GM19395 (cell line): ENCODE measurements at regions not wholly inside any gene's neighbourhood (a gene's known extent, or its start where the extent isn't known, plus 50 kb on each side); places are given as distances from the start of the nearest gene placed in this dataset.
"Not testable (repeated sequence)": the region's sequence is repeated elsewhere in the genome, so short reads cannot be mapped to it uniquely, and the experiment has no call there.

Source experiments
- ATAC-seq: cut with Tn5 transposase; IDR thresholded peaks from one replicate; pipeline ENCODE4 v1.9.1; 2021; ENCODE audit warnings: mild to moderate bottlenecking, moderate library complexity; ENCODE audit not compliant: unreplicated experiment

- no peak for ATAC-seq
Measured at GRCh38 chr12:19665121-19665900, 226.0 kb downstream of the AEBP2 start.

GRCh38 chr12:19666070-19666469 is 226.8 kb downstream of the AEBP2 start:
- ATAC-seq = no peak

- ATAC-seq = no peak
Measured at GRCh38 chr12:19669793-19670192, 230.5 kb downstream of the AEBP2 start.

GRCh38 chr12:19671695-19672094 is 232.4 kb downstream of the AEBP2 start:
- no peak for ATAC-seq

- ATAC-seq = no peak
Measured at GRCh38 chr12:19674437-19674836, 235.1 kb downstream of the AEBP2 start.

GRCh38 chr12:19675361-19675760 is 236.1 kb downstream of the AEBP2 start:
- ATAC-seq = peak; percentile 80

GRCh38 chr12:19678501-19678900 is 239.2 kb downstream of the AEBP2 start:
- not testable (repeated sequence) for ATAC-seq

- ATAC-seq = no peak
Measured at GRCh38 chr12:19681007-19681406, 241.7 kb downstream of the AEBP2 start.

GRCh38 chr12:19683178-19683927 is 244.1 kb downstream of the AEBP2 start:
- no peak for ATAC-seq

- ATAC-seq = no peak
Measured at GRCh38 chr12:19687371-19687770, 248.1 kb downstream of the AEBP2 start.

- ATAC-seq = no peak
Measured at GRCh38 chr12:19688532-19688931, 249.2 kb downstream of the AEBP2 start.

GRCh38 chr12:19689226-19689625 is 249.9 kb downstream of the AEBP2 start:
- no peak for ATAC-seq

- ATAC-seq = no peak
Measured at GRCh38 chr12:19689801-19690472, 250.6 kb downstream of the AEBP2 start.

GRCh38 chr12:19692091-19692490 is 252.8 kb downstream of the AEBP2 start:
- no peak for ATAC-seq

- ATAC-seq = no peak
Measured at GRCh38 chr12:19692566-19692965, 253.3 kb downstream of the AEBP2 start.

GRCh38 chr12:19694627-19695026 is 255.3 kb downstream of the AEBP2 start:
- no peak for ATAC-seq

GRCh38 chr12:19695244-19696098 is 256.2 kb downstream of the AEBP2 start:
- no peak for ATAC-seq

- ATAC-seq = no peak
Measured at GRCh38 chr12:19700969-19701368, 261.7 kb downstream of the AEBP2 start.

GRCh38 chr12:19704966-19705365 is 265.7 kb downstream of the AEBP2 start:
- ATAC-seq = no peak

GRCh38 chr12:19706936-19707335 is 267.6 kb downstream of the AEBP2 start:
- ATAC-seq = no peak

- ATAC-seq = no peak
Measured at GRCh38 chr12:19707948-19708409, 268.7 kb downstream of the AEBP2 start.
